ENCODE measurements at regions not wholly inside any gene's neighbourhood (a gene's known extent, or its start where the extent isn't known, plus 50 kb on each side); places are given as distances from the start of the nearest gene placed in this dataset.

GRCh38 chr2:155830351-155830750 lies 502.2 kb downstream of the NR4A2 start:
- no peak for DNase-seq (ENCODE audit: low spot score)
- no peak for ATAC-seq

GRCh38 chr2:155825876-155826275 lies 506.6 kb downstream of the NR4A2 start:
- ATAC-seq (no peak), DNase-seq (ENCODE audit: low spot score) (no peak)

GRCh38 chr2:155815851-155816250 lies 516.7 kb downstream of the NR4A2 start:
- DNase-seq (ENCODE audit: low spot score) (no peak), ATAC-seq (peak; percentile 81)

DNA sequence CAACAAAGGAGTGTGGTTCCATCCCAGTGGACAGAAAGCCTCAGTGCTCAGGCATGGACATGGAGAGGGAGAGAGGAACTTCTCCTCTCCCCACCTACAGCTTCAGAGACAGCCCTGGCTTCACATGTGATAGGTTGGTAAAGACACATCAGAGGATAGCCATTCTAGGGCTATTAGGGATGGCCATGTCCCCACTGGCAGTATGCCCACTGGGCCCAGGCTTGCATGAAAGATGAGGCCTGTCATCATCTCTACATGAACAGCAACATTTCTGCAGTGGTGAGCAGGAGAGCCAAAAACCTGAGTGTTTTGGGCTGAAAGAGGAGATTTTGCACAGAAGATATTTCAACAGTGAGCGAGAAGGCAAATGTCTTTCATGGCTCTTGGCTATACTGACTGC lies 517.2 kb downstream of the NR4A2 start:
- no peak for DNase-seq (ENCODE audit: low spot score)
- ATAC-seq, result no peak

DNA sequence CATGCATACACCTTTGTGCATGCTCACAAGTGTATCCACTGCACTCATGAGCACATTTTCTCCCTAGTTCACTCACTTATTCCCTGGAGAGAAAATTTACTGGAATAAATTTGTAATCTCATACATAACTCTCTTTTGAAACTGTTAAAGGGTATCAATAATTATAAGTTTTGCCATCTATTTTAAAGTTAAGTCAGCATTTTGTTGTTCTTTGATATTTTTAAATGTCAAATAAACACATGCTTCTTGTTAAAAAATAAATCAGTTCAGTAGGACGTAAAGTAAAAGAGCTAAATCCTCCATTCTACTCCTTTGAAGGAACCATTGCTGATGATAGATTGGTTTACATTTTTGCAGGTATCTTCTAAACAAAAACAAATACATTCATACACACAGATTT lies 522.1 kb downstream of the NR4A2 start:
- ATAC-seq, result no peak

DNA sequence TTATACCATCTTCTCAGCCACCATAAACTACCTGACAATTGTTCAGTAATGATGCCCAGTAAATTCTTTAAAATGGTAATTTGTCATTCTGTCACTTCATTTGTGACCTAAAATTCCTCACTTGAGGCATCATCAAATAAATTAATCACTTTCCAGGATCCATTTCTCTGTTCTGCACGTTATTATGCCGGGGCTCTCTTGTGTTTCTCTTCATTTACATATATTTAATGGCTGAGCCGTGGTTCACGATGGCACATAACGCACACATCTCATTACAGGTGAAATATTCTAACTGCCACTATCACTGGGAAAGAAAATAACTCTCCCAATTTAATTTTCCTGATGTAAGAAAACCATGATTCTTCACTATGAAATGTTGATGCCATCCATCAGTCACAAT lies 529.6 kb downstream of the NR4A2 start:
- ATAC-seq (no peak), DNase-seq (ENCODE audit: low spot score) (no peak)

More for the DNA sequence above, 522.1 kb downstream of the NR4A2 start:
- DNase-seq (ENCODE audit: low spot score), result no peak

DNA sequence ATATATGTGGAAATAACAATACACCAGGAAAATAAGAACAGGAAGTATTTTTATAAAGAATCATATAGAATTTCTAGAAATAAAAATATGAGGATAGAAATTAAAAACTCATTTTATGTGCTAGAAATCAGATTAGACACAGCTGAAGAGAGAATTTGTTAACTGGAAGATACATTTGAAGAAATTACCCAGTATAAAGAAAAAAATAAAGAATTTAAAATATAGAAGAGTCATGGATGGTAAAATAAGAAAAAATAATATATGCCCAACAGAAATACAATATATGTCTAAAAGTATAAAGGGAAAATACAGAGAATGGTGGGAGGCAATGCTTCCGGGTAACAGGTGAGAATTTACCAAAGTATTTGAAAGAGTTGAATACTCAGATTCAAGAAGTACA lies 539.9 kb downstream of the NR4A2 start:
- ATAC-seq (no peak), DNase-seq (ENCODE audit: low spot score) (no peak)

GRCh38 chr2:155770516-155770915 lies 562.0 kb downstream of the NR4A2 start:
- DNase-seq (ENCODE audit: low spot score) (no peak), ATAC-seq (no peak)

GRCh38 chr2:155766342-155767115 lies 566.0 kb downstream of the NR4A2 start:
- no peak for ATAC-seq
- DNase-seq (ENCODE audit: low spot score), result no peak

DNA sequence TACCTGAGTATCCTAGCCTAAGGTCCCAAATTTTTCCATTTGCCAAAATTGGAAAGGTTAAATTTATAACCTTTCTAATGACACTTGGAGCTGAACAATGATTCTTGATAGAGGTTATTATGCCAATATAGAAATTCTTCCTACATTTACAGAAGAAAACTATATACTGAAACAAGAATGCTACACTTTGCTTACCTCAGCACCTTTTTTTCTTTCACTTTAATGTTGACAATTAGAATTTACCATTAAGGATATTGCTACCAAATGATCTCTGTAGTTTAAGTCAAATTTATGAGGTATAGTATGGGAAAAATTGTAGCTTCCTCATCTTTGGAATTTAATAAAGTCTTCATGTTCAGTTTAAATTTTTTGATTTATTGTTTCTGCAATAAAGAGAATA lies 577.0 kb downstream of the NR4A2 start:
- DNase-seq (ENCODE audit: low spot score) (no peak), ATAC-seq (no peak)

DNA sequence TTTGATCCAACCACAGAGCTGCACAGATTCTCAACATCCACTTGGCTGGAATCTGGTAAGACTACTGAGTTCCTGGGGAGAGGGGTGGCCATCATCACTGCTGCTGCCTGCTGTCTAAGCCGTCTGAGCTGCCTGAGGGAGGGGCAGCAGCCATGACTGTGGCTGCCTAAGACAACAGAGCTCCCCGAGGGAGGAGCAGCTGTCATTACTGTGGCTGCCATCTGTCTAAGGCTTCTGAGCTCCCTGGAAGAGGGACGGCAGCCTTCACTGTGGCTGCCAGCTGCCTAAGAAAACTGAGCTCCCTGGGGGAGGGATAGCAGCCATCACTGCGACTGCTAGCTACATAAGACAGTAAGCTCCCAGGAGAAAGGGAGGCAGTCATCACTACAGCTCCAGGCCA lies 584.4 kb downstream of the NR4A2 start:
- no peak for DNase-seq (ENCODE audit: low spot score)
- ATAC-seq, result no peak

DNA sequence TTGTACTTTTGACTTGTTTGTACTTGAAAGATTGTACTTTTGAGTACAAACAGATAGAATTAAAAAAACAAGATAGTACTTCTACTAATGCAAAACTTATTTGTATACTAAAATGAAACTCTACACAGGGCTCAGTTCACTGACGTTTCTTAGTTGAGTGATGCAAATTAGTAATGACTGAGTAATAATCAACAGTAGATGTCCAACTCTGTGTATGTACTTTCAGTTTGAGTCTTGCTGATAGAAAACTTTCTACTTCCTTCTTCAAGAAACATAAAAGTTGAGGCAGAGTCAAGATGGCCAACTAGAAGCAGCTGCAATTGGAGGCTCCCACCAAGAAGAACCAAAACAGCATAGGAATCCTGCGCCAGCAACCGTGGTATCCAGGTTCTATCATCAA lies 585.0 kb downstream of the NR4A2 start:
- ATAC-seq (no peak), DNase-seq (ENCODE audit: low spot score) (no peak)

DNA sequence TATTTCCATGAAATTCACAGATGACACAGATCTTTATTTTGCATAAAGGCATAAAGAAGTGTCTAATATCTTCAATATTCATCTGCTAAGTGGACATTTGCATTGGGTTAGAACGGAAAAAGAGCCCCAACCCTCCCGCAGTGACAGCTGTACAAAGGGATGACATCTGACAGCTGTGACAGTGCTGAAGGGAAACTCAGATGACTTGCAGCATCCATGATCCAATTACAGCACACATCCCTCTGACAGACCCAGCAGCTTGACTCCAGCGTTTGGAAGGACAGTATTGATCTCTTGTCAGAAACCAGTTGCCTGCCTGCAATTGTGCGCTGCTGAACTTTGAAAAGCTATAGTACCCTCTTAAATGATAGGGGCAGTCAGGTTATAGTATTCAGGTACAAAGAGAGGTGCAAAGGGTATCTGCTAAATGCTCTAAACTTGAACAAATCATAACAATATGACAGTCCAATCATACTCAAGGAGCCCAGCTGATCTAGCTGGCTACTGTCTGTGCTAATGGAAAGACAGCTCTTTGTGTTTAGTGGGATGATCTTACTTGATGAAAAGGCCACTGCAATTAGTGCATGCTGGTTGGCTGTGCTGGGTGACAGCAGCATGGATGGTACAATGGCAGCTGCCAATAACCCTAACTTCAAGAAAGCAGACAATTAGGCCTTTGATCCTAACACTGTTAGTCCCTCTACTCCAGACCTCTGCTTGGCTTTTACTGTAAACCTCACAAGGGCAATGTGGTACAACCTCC lies 599.2 kb downstream of the NR4A2 start:
- no peak for ATAC-seq
- DNase-seq (ENCODE audit: low spot score), result no peak

- ATAC-seq (no peak), DNase-seq (ENCODE audit: low spot score) (no peak)
Measured at GRCh38 chr2:155730804-155731203, 601.7 kb downstream of the NR4A2 start.

GRCh38 chr2:155727187-155727895 lies 605.2 kb downstream of the NR4A2 start:
- ATAC-seq (no peak), DNase-seq (ENCODE audit: low spot score) (no peak)

DNA sequence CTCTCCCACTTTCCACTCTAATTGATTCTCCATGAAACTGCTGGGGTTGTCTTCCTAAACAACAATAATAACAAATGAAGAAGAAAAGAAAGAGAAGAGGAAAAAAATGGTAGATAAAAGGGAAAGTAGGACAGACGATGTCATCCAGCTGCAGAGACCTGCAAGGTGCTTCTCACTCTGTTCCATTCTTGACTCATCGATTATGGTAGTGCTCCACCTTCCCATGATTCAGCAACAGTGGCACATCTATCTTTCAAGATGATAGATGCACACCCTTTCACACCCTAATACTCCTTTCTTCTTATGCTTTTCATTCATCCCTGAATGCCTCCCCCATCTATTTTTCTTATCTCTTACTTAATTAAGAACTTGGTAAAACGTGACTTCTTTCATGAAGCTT lies 610.2 kb downstream of the NR4A2 start:
- no peak for ATAC-seq

GRCh38 chr2:155715705-155716104 lies 616.8 kb downstream of the NR4A2 start:
- no peak for ATAC-seq
- DNase-seq (ENCODE audit: low spot score), result no peak

More for the DNA sequence above, 610.2 kb downstream of the NR4A2 start:
- no peak for DNase-seq (ENCODE audit: low spot score)

- ATAC-seq (no peak), DNase-seq (ENCODE audit: low spot score) (no peak)
Measured at GRCh38 chr2:155714983-155715382, 617.5 kb downstream of the NR4A2 start.

GRCh38 chr2:155708071-155708470 lies 624.5 kb downstream of the NR4A2 start:
- ATAC-seq (no peak), DNase-seq (ENCODE audit: low spot score) (no peak)

DNA sequence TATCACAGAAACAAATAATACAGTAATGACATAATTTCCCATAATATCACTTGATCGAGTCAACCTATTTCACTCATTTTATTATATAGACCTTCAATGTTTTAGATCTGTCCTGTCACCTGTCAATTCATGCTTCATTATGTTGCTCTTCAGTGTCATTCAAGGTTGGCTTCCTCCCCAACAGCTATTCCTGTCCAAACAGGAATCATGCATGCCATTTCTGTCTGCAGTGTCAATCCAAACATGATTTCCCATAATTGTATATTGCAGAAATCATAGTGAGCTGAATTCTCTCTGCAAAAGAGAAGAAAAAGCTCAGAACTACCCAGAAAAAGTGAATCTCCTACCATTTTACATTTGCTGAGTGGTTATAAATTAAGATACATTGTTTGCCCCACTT lies 628.6 kb downstream of the NR4A2 start:
- DNase-seq (ENCODE audit: low spot score) (no peak), ATAC-seq (no peak)

DNA sequence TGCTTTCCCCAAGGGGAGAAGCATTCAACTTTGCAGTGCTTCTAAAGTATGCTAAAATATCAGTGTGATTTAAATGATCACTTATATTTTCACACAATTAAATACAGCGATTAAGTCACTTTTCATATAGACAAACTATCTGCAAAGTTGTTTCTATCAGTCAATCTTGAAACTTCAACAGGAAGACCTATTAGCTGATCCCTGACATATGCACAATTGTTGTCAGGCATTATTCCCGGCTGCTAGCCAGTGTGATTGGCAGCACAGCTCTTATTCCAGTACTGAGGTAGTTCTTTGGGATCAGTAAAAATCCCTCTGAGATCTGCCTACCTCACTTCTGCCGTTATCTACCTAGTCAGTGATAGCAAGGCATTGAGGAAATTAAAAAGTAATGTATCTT lies 629.5 kb downstream of the NR4A2 start:
- no peak for ATAC-seq
- DNase-seq (ENCODE audit: low spot score), result no peak

- ATAC-seq (no peak), DNase-seq (ENCODE audit: low spot score) (no peak)
Measured at GRCh38 chr2:155701721-155702120, 630.8 kb downstream of the NR4A2 start.
